Type B pancreatic cell (in vitro differentiated cells): ENCODE measurements at regions not wholly inside any gene's neighbourhood (a gene's known extent, or its start where the extent isn't known, plus 50 kb on each side); places are given as distances from the start of the nearest gene placed in this dataset.

Experiments used
- DNase-seq: peaks from one replicate; pipeline ENCODE4 v3.0.0; 2021; ENCODE audit warnings: mixed read lengths; ENCODE audit not compliant: unreplicated experiment; ENCODE audit errors: extremely low spot score
- H3K27ac Mint-ChIP-seq: 2 replicates; pipeline ENCODE4 v1.8.0; 2021; ENCODE audit warnings: mild to moderate bottlenecking, mixed read lengths
- H3K27me3 Mint-ChIP-seq: 2 replicates; pipeline ENCODE4 v1.8.0; 2021; ENCODE audit warnings: mixed read lengths
- H3K36me3 Mint-ChIP-seq: 2 replicates; pipeline ENCODE4 v1.8.0; 2021; ENCODE audit warnings: mixed read lengths
- H3K4me1 Mint-ChIP-seq: one replicate; pipeline ENCODE4 v1.8.0; 2021; ENCODE audit warnings: mixed read lengths; ENCODE audit not compliant: unreplicated experiment
- H3K4me3 Mint-ChIP-seq: 2 replicates; pipeline ENCODE4 v1.8.0; 2021; ENCODE audit warnings: mild to moderate bottlenecking, mixed read lengths
- H3K9me3 Mint-ChIP-seq: 2 replicates; pipeline ENCODE4 v1.8.0; 2021; ENCODE audit warnings: mixed read lengths
- CTCF ChIP-seq: fragments of 200-600 bp; sonication (generic); conservative IDR thresholded peaks from 2 replicates; pipeline ENCODE4 v1.5.0; 2021; ENCODE audit warnings: antibody characterized with exemption, mild to moderate bottlenecking

GRCh38 chr4:36476135-36476534 lies 194.7 kb downstream of the DTHD1 start:
- no peak for TF ChIP-seq CTCF
- Mint-ChIP-seq H3K27me3 (no peaks in the 10 kb centered on the region), H3K36me3 (no peaks in the 10 kb centered on the region), H3K4me3 (no peak overlapping the region), H3K27ac (no peak overlapping the region), H3K9me3 (no peaks in the 10 kb centered on the region), H3K4me1 (no peaks in the 10 kb centered on the region)
- no peak for DNase-seq

GRCh38 chr4:36477861-36478260 lies 196.4 kb downstream of the DTHD1 start:
- no peak for DNase-seq
- Mint-ChIP-seq H3K4me3 (no peak overlapping the region), H3K27me3 (no peaks in the 10 kb centered on the region), H3K9me3 (no peaks in the 10 kb centered on the region), H3K4me1 (no peaks in the 10 kb centered on the region), H3K27ac (no peak overlapping the region), H3K36me3 (no peaks in the 10 kb centered on the region)
- no peak for TF ChIP-seq CTCF

GRCh38 chr4:36485885-36486284 lies 204.5 kb downstream of the DTHD1 start:
- Mint-ChIP-seq H3K27me3 (no peaks in the 10 kb centered on the region), H3K27ac (no peak overlapping the region), H3K4me1 (peaks cover 6% of the 10 kb centered on the region), H3K9me3 (no peaks in the 10 kb centered on the region), H3K4me3 (no peak overlapping the region), H3K36me3 (no peaks in the 10 kb centered on the region)
- DNase-seq = no peak
- no peak for TF ChIP-seq CTCF

- DNase-seq = no peak
- Mint-ChIP-seq H3K4me3 (no peak overlapping the region), H3K27me3 (no peaks in the 10 kb centered on the region), H3K4me1 (peaks cover 6% of the 10 kb centered on the region), H3K36me3 (no peaks in the 10 kb centered on the region), H3K27ac (no peak overlapping the region), H3K9me3 (no peaks in the 10 kb centered on the region)
- no peak for TF ChIP-seq CTCF
Observed at GRCh38 chr4:36489798-36490197, 208.4 kb downstream of the DTHD1 start.

GRCh38 chr4:36492041-36492440 lies 210.6 kb downstream of the DTHD1 start:
- H3K4me3 Mint-ChIP-seq = no peak overlapping the region

More at GRCh38 chr4:36492041-36492440, 210.6 kb downstream of the DTHD1 start:
- Mint-ChIP-seq H3K27me3 (no peaks in the 10 kb centered on the region), H3K36me3 (no peaks in the 10 kb centered on the region), H3K9me3 (no peaks in the 10 kb centered on the region), H3K4me1 (peaks cover 6% of the 10 kb centered on the region), H3K27ac (no peak overlapping the region)
- DNase-seq = no peak
- TF ChIP-seq CTCF = no peak
